B cell (primary cell): ENCODE measurements at regions not wholly inside any gene's neighbourhood (a gene's known extent, or its start where the extent isn't known, plus 50 kb on each side); places are given as distances from the start of the nearest gene placed in this dataset.

Source experiments
- ATAC-seq: fragments of 200-7000 bp; cut with Tn5 transposase; one replicate; pipeline ENCODE4 v1.10.0; 2021; ENCODE audit warnings: low read depth, mild to moderate bottlenecking, moderate number of reproducible peaks, moderate library complexity
- CTCF ChIA-PET: fragments of 350-600 bp; sonication (Branson Sonifier 250); formaldehyde crosslinking; loops from one replicate; lab custom pipeline; 2021; ENCODE audit warnings: antibody characterized with exemption, inconsistent platforms; lab: Charles Lee
- POLR2A ChIA-PET: fragments of 350-600 bp; sonication (Branson Sonifier 250); formaldehyde crosslinking; loops from one replicate; lab custom pipeline; 2021; ENCODE audit warnings: antibody characterized with exemption; lab: Charles Lee
- DNase-seq: peaks from one replicate; pipeline ENCODE4 v3.0.0; 2013
- H2AFZ ChIP-seq: 2 replicates; pipeline ENCODE4 v1.6.1; 2012; ENCODE audit warnings: mild to moderate bottlenecking, low read depth, low read length; ENCODE audit not compliant: insufficient read depth, poor library complexity, severe bottlenecking
- H3K27ac ChIP-seq, 2 donors: 1 replicate in 1 of 2; 2 replicates in 1 of 2; pipeline ENCODE4 v1.5.1; 2012 to 2013; ENCODE audit warnings: low read length in 2 of 2, mild to moderate bottlenecking in 2 of 2, moderate library complexity in 1 of 2
- H3K27me3 ChIP-seq, 4 experiments: fragments of 200-600 bp in 1 of 4; sonication (generic) in 1 of 4; replicated peaks in 1 of 4; 1 replicate in 2 of 4; 2 replicates in 2 of 4; pipeline versions ENCODE4 v1.6.1 to v1.7.0; 2013 to 2016; ENCODE audit warnings: low read length in 3 of 4, mild to moderate bottlenecking in 2 of 4, mixed read lengths in 1 of 4, moderate library complexity in 1 of 4; ENCODE audit not compliant: insufficient read depth in 4 of 4, control insufficient read depth in 3 of 4; ENCODE audit errors: control extremely low read depth in 1 of 4
- H3K36me3 ChIP-seq, 2 experiments: replicated peaks in 1 of 2; 1 replicate in 1 of 2; 2 replicates in 1 of 2; pipeline versions ENCODE4 v1.6.1 to v1.7.1; 2013; ENCODE audit warnings: low read length in 1 of 2; ENCODE audit not compliant: insufficient read depth in 2 of 2, control insufficient read depth in 1 of 2; ENCODE audit errors: control extremely low read depth in 1 of 2, extremely low read depth in 1 of 2
- H3K4me1 ChIP-seq, 2 donors: fragments of 200-600 bp in 1 of 2; sonication (generic) in 1 of 2; 1 replicate in 1 of 2; 2 replicates in 1 of 2; pipeline versions ENCODE4 v1.5.1 to v1.6.1; 2013 to 2017; ENCODE audit warnings: low read length in 2 of 2; ENCODE audit not compliant: control insufficient read depth in 2 of 2, insufficient read depth in 2 of 2
- H3K4me2 ChIP-seq: replicated peaks from 2 replicates; pipeline ENCODE3; 2012; ENCODE audit warnings: mild to moderate bottlenecking, low read depth, low read length; ENCODE audit not compliant: poor library complexity, severe bottlenecking
- H3K4me3 ChIP-seq, 5 experiments: fragments of 200-600 bp in 1 of 5; sonication (generic) in 1 of 5; 1 replicate in 3 of 5; 2 replicates in 2 of 5; pipeline versions ENCODE4 v1.5.1 to v1.7.0; 2011 to 2016; ENCODE audit warnings: low read length in 4 of 5, mild to moderate bottlenecking in 4 of 5, low read depth in 2 of 5, control low read depth in 1 of 5, moderate library complexity in 1 of 5; ENCODE audit not compliant: insufficient read depth in 1 of 5; ENCODE audit errors: control extremely low read depth in 1 of 5, extremely low read depth in 1 of 5
- H3K79me2 ChIP-seq: fragments of 200-600 bp; sonication (generic); one replicate; pipeline ENCODE4 v1.6.0; 2016; ENCODE audit warnings: low read length; ENCODE audit not compliant: control insufficient read depth, insufficient read depth
- H3K9ac ChIP-seq: fragments of 200-600 bp; sonication (generic); 2 replicates; pipeline ENCODE4 v1.6.1; 2017; ENCODE audit warnings: mild to moderate bottlenecking, low read length, moderate library complexity
- H3K9me3 ChIP-seq, 3 donors: one replicate each; pipeline versions ENCODE4 v1.6.1 to v1.7.1; 2013; ENCODE audit warnings: low read length in 2 of 3; ENCODE audit not compliant: control insufficient read depth in 2 of 3, insufficient read depth in 1 of 3; ENCODE audit errors: control extremely low read depth in 1 of 3
- H4K20me1 ChIP-seq: 2 replicates; pipeline ENCODE4 v1.6.0; 2012; ENCODE audit warnings: mild to moderate bottlenecking, low read length; ENCODE audit not compliant: insufficient read depth, control insufficient read depth, poor library complexity, severe bottlenecking
- H3K27ac Mint-ChIP-seq: one replicate; pipeline ENCODE4 v1.8.0; 2021; ENCODE audit warnings: mixed read lengths
- H3K27me3 Mint-ChIP-seq: one replicate; pipeline ENCODE4 v1.8.0; 2021; ENCODE audit warnings: mixed read lengths
- H3K4me1 Mint-ChIP-seq: one replicate; pipeline ENCODE4 v1.8.0; 2021; ENCODE audit warnings: mixed read lengths
- H3K4me3 Mint-ChIP-seq: one replicate; pipeline ENCODE4 v1.8.0; 2021; ENCODE audit warnings: mixed read lengths
- H3K9me3 Mint-ChIP-seq: one replicate; pipeline ENCODE4 v1.8.0; 2022; ENCODE audit warnings: mixed read lengths; ENCODE audit not compliant: insufficient read depth
- EZH2 ChIP-seq: IDR thresholded peaks from 2 replicates; pipeline ENCODE4 v1.6.1; 2012; ENCODE audit warnings: borderline replicate concordance, low read depth, mild to moderate bottlenecking, moderate library complexity, low read length; ENCODE audit not compliant: insufficient read depth, poor library complexity, severe bottlenecking
- WGBS: methylation state at CpG from one replicate; pipeline ENCODE4 v1.1.5; 2013; ENCODE audit warnings: missing lambda C conversion rate; ENCODE audit not compliant: insufficient coverage; 5-methylcytosine and 5-hydroxymethylcytosine counted together
- intact Hi-C: fragments of 100-400 bp; cut with micrococcal nuclease; formaldehyde crosslinking; loops from one replicate; pipeline ENCODE4 v1.10.0; 2022
- TF ChIP-seq, protein P1 (sequence below): fragments of 200-600 bp; IDR thresholded peaks from one replicate; pipeline ENCODE4 v1.8.0; 2022; ENCODE audit warnings: antibody characterized with exemption, mild to moderate bottlenecking

DNA sequence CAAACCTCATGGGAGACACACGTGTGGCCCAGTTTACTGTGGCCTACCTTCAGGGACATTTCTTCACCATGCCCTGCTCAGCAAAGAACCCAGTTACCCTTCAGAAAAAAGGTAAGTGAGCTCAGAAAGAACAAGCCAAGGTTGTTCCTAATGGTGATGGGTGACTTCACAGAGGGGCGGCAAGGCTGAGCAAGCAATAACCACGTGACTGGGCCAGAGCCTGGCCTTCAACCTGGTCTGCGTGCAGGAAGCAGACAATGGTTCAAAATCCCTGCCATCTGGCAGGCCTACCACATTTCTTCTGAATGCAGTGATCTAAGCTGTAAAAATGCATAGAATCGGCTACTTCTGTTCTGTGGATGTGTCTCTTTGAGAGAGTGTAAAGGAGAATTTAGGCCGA, 115.5 kb upstream of the CST7 start:
- Histone ChIP-seq H3K27ac (no peak overlapping the region), H4K20me1 (no peaks in the 10 kb centered on the region), H3K27me3 (peaks cover 0 to 4% (median 0%) of the 10 kb centered on the region in 4 experiments), H3K36me3 (no peaks in the 10 kb centered on the region), H3K4me2 (no peak overlapping the region), H3K9ac (no peak overlapping the region), H3K9me3 (peaks cover 0 to 3% (median 0%) of the 10 kb centered on the region in 3 donors), H2AFZ (no peak overlapping the region), H3K79me2 (no peaks in the 10 kb centered on the region), H3K4me3 (no peak overlapping the region), H3K4me1 (no peaks in the 10 kb centered on the region)
- H3K4me3 Mint-ChIP-seq = no peak overlapping the region
- no peaks in the 10 kb centered on the region for H3K4me1 Mint-ChIP-seq
- H3K27me3 Mint-ChIP-seq = peaks cover 37% of the 10 kb centered on the region
- TF ChIP-seq EZH2 = no peak
- ChIA-PET CTCF (interaction anchor here (0.6 to 1.2 kb wide), 2 partner anchors 16 to 160 kb away, joined by 3 to 6 read pairs; no protein-coding TSS in a partner anchor), POLR2A (no interaction called here)
- WGBS = 85% methylated on average over 6 of the region's 6 CpGs
- no peaks in the 10 kb centered on the region for H3K9me3 Mint-ChIP-seq
- no peak overlapping the region for H3K27ac Mint-ChIP-seq
- intact Hi-C loops = no loop called here
- no peak for ATAC-seq
- no peak for DNase-seq

GRCh38 chr20:24834310-24834709, 114.8 kb upstream of the CST7 start:
- ATAC-seq (no peak), DNase-seq (no peak)
- Histone ChIP-seq H3K9ac (no peak overlapping the region), H3K4me2 (no peak overlapping the region), H3K9me3 (peaks cover 0 to 5% (median 0%) of the 10 kb centered on the region in 3 donors), H3K4me3 (no peak overlapping the region), H3K27ac (no peak overlapping the region), H3K4me1 (no peaks in the 10 kb centered on the region), H2AFZ (no peak overlapping the region), H3K27me3 (peaks cover 0 to 4% (median 0%) of the 10 kb centered on the region in 4 experiments), H3K36me3 (no peaks in the 10 kb centered on the region), H4K20me1 (no peaks in the 10 kb centered on the region), H3K79me2 (no peaks in the 10 kb centered on the region)
- H3K4me1 Mint-ChIP-seq = no peaks in the 10 kb centered on the region
- H3K27me3 Mint-ChIP-seq = peaks cover 38% of the 10 kb centered on the region
- ChIA-PET POLR2A (no interaction called here), CTCF (interaction anchor here (0.6 kb wide), 1 partner anchor 160 kb away, joined by 3 read pairs; no protein-coding TSS in a partner anchor)
- H3K27ac Mint-ChIP-seq = no peak overlapping the region
- WGBS = no CpG with 5 or more reads among the region's 1 CpG
- TF ChIP-seq EZH2 = no peak
- TF ChIP-seq, protein P1, sequence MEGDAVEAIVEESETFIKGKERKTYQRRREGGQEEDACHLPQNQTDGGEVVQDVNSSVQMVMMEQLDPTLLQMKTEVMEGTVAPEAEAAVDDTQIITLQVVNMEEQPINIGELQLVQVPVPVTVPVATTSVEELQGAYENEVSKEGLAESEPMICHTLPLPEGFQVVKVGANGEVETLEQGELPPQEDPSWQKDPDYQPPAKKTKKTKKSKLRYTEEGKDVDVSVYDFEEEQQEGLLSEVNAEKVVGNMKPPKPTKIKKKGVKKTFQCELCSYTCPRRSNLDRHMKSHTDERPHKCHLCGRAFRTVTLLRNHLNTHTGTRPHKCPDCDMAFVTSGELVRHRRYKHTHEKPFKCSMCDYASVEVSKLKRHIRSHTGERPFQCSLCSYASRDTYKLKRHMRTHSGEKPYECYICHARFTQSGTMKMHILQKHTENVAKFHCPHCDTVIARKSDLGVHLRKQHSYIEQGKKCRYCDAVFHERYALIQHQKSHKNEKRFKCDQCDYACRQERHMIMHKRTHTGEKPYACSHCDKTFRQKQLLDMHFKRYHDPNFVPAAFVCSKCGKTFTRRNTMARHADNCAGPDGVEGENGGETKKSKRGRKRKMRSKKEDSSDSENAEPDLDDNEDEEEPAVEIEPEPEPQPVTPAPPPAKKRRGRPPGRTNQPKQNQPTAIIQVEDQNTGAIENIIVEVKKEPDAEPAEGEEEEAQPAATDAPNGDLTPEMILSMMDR = no peak
- H3K9me3 Mint-ChIP-seq = no peaks in the 10 kb centered on the region
- intact Hi-C loops = no loop called here
- no peak overlapping the region for H3K4me3 Mint-ChIP-seq
